RPMI7951 (cell line): ENCODE measurements at regions not wholly inside any gene's neighbourhood (a gene's known extent, or its start where the extent isn't known, plus 50 kb on each side); places are given as distances from the start of the nearest gene placed in this dataset.
"Not testable (repeated sequence)": the region's sequence is repeated elsewhere in the genome, so short reads cannot be mapped to it uniquely, and the experiment has no call there.

Source experiments
- DNase-seq: peaks from one replicate; pipeline ENCODE4 v3.0.0-alpha.2; 2012; ENCODE audit warnings: low read depth

- DNase-seq = no peak
Measured at GRCh38 chr4:124044867-124045266, 648.3 kb downstream of the SPRY1 start.

GRCh38 chr4:124046190-124046589, 649.6 kb downstream of the SPRY1 start:
- DNase-seq = no peak

GRCh38 chr4:124053872-124054538, 657.4 kb downstream of the SPRY1 start:
- DNase-seq = peak; percentile 80

- no peak for DNase-seq
Measured at GRCh38 chr4:124055336-124055735, 657.2 kb downstream of the ANKRD50 start.

- DNase-seq = no peak
Measured at GRCh38 chr4:124055896-124056295, 656.6 kb downstream of the ANKRD50 start.

- DNase-seq = peak; percentile 93
Measured at GRCh38 chr4:124060261-124060918, 652.1 kb downstream of the ANKRD50 start.

GRCh38 chr4:124061413-124061812, 651.1 kb downstream of the ANKRD50 start:
- DNase-seq = peak; percentile 94

- no peak for DNase-seq
Measured at GRCh38 chr4:124065422-124065821, 647.1 kb downstream of the ANKRD50 start.

GRCh38 chr4:124065936-124066335, 646.6 kb downstream of the ANKRD50 start:
- no peak for DNase-seq

- no peak for DNase-seq
Measured at GRCh38 chr4:124066595-124066994, 645.9 kb downstream of the ANKRD50 start.

- DNase-seq = no peak
Measured at GRCh38 chr4:124067046-124067445, 645.5 kb downstream of the ANKRD50 start.

GRCh38 chr4:124070688-124071484, 641.6 kb downstream of the ANKRD50 start:
- DNase-seq = no peak

GRCh38 chr4:124075276-124075675, 637.3 kb downstream of the ANKRD50 start:
- not testable (repeated sequence) for DNase-seq

- peak; percentile 45 for DNase-seq
Measured at GRCh38 chr4:124079174-124079780, 633.3 kb downstream of the ANKRD50 start.

- DNase-seq = no peak
Measured at GRCh38 chr4:124083711-124084110, 628.8 kb downstream of the ANKRD50 start.

GRCh38 chr4:124085561-124086180, 626.9 kb downstream of the ANKRD50 start:
- DNase-seq = no peak

- DNase-seq = no peak
Measured at GRCh38 chr4:124090021-124090420, 622.5 kb downstream of the ANKRD50 start.

- no peak for DNase-seq
Measured at GRCh38 chr4:124092101-124092500, 620.4 kb downstream of the ANKRD50 start.

- DNase-seq = peak; percentile 52
Measured at GRCh38 chr4:124092541-124092984, 620.0 kb downstream of the ANKRD50 start.

- DNase-seq = no peak
Measured at GRCh38 chr4:124095621-124096020, 616.9 kb downstream of the ANKRD50 start.

GRCh38 chr4:124096290-124096689, 616.2 kb downstream of the ANKRD50 start:
- no peak for DNase-seq

- DNase-seq = no peak
Measured at GRCh38 chr4:124097447-124097846, 615.1 kb downstream of the ANKRD50 start.
